Caki2 (cell line): ENCODE measurements at regions not wholly inside any gene's neighbourhood (a gene's known extent, or its start where the extent isn't known, plus 50 kb on each side); places are given as distances from the start of the nearest gene placed in this dataset.
"Not testable (repeated sequence)": the region's sequence is repeated elsewhere in the genome, so short reads cannot be mapped to it uniquely, and the experiment has no call there.

Experiments used
- DNase-seq: peaks from one replicate; pipeline ENCODE4 v3.0.0-alpha.2; 2015; ENCODE audit warnings: low read depth
- in situ Hi-C: cut with HindIII; loops from 2 replicates; pipeline ENCODE4 v1.10.0; 2016; ENCODE audit warnings: low sequenced_read_pairs, low pct_unique_long_range_greater_than_20kb, mixed read lengths

DNA sequence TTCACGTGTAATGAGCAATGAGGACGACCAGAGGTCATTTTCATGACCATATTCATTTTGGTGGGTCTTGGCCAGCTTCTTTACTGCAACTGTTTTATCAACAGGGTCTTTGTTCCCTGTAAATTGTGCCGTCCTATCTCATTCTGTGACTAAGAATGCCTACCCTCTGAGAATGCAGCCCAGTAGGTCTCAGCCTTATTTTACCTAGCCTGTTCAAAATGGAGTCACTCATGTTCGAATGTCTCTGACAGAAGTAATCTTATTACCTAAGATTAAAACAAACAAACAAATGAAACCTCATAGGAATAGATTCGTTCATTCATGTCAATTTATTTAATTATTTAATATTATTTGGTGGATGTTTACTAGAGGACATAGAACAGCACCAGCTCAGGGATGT is 714.8 kb downstream of the ADCYAP1 start:
- in situ Hi-C loops = no loop called here
- no peak for DNase-seq

DNA sequence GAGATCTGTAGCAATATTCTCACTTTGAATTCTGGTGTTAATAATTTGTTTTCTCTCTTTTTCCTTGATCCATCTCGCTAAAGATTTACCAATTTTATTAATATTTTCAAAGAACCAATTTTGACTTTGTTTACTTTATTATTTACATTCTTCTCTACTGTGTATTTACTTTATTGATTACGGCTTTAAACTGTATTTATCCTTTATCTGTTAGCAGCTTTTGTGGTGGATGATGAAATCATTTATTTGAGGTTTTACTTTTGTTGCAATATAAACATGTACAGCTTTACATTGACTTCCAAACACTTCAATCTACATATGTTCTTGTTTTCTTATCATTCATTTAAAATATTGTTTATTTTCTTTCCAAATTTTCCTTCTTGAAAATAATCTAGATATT is 719.9 kb downstream of the ADCYAP1 start:
- in situ Hi-C loops = no loop called here
- DNase-seq = no peak

DNA sequence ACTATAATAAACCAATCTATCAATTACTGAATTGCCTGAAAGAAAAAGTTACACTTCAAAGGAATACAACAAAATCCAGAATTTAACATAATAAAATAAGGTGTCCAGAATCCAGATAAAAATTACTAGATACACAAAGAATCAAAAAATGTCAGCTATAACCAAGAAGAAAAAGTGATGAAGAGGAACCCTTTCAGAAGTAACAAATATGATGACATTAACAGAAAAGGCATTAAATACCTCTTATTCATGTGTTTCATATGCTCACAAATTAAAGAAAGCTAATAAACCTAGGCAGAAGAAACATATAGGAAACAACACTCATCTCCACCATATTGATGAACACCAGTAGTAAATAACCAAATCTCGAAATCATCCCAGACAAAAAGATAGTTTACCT is 722.8 kb downstream of the ADCYAP1 start:
- no peak for DNase-seq
- in situ Hi-C loops = no loop called here

DNA sequence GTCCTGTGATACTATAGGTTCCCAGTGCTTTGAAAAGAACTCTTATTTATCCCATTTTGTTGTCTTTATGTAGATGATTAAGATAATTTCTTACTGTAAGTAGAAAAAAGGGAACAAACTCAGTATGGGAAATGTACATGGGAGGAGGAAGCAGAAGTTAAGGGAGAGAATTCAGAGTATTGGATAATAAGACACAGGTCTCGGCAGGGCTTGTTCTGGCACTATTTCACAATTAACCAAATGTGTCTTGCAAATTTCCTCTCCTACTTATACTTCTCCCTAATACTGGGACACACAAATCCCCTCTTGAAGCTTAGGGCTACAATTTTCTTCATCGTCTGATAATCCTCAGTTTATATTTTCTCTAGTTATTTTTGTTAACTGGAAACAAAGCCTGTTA is 744.0 kb downstream of the ADCYAP1 start:
- in situ Hi-C loops = no loop called here
- DNase-seq = no peak

DNA sequence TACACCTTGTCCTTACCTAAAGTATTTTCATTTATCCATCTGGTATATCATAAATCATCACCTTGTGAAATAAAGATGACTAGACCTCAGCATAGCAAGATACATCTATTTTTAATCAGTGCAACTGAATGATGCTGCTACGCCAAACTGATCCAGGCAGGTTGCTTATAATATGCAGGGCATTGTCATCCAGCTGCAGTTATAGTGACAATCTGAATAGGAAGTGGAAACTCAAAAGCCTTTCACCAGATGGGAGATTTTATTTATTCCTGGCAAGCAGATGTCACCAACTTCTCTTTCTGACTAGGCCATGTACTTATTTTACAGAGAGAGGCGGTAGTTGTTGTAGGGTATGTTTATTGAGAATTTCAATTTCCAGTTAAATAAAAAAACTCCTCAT is 747.3 kb downstream of the ADCYAP1 start:
- in situ Hi-C loops = no loop called here
- DNase-seq = no peak

DNA sequence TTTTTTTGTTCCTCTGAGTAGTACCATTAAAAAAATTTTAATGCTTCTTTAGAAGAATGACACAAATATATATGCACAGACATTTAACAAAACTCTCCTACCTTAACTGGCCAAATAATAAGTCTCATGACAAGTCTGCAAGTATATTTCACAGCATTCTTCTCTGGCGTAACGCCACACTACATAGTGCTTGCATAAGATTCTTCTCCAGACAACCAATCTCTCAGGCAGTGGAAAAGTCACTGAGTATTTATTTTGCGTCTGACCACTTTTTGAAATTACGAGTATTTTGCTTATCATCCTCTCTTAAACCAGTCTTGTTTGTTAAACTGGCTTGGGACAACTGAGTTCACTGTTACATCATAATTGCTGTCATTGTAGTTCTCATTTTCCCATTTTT is 749.2 kb downstream of the ADCYAP1 start:
- no peak for DNase-seq
- in situ Hi-C loops = no loop called here

DNA sequence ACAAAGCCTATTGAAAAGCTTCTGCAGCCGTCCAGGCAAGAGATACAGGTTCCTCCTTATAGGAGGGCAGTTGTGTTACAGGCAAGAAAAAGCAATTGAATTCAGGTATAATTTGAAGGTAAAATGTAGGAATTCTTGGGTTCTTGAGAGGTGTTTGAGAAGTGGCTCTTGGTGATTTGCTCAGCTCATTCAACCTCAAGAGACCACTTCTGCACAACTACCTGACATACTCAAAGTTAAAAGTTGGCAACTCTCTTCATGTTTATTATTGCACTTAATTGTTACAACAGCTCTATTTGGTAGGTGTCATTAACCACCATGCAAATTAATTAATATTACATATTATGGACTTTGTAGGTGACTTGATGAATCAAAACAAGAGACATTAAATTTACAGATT is 753.2 kb downstream of the ADCYAP1 start:
- no peak for DNase-seq
- in situ Hi-C loops = no loop called here

DNA sequence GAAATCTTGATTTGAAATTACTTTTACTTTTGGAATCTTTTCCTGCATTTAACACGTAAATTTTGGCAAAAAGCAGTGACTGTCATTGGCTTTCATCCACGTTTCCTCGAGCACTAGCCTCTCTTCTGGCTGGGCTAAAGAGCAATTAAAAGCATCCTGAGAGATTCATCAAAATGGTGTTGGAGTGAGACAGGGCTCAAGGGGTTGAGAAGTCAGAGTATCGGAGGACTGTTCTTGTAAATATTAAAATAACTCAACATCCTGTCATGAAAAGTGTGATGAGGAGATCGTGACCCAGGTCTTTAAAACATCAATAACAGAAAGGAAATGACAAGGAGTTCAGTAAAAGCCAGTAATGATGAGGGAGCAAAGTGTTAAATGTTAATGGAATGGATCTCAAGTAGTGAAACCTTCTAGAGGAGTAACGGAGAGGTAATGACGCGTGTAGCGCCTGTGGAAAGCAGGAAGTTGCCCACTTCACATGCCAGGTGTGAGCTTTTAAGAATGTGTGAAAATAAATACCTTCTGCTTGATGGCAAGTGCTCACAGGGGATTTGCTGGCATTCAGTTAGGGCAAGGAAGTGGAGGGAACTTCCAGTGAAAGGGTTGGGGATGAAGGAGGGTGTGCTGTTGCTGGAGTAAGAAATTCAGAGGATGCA is 754.4 kb downstream of the ADCYAP1 start:
- no peak for DNase-seq
- in situ Hi-C loops = no loop called here

DNA sequence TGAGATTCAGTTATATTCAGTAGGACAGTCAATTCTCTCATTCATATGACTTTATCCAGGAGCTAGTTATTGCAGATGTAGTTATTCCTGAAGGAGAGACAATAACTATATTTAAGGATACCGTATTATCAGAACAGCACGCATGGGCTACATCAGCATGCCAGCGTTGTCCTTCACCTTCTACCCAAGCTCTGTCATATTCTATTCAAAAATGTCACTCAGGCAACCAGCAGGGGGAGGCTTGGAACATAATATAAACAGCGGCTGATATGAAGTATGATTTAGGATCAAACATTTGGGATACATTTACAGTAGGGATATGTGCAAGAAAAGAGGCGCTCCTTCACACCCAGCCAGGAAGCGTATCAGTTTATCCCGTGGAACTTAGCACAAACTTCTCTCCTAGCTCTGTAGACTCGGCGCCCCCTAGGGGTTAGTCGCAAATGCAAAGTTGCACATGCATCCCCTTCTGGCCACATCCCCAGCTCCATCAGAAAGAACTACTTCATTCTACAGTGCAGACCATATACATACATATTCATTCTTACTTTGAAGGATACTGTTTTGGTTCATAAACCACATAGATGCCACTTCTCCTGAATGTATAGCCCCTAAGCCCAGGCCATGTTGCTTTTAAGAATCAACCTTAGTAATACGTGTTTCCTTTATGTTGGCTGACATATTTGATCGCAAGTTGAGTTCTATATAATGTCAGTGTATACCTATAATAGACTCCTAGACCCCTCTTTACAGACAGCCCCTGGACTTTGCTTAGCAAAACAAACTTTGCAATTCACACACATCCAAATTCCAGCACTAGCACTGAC is 759.4 kb downstream of the ADCYAP1 start:
- in situ Hi-C loops = no loop called here

DNA sequence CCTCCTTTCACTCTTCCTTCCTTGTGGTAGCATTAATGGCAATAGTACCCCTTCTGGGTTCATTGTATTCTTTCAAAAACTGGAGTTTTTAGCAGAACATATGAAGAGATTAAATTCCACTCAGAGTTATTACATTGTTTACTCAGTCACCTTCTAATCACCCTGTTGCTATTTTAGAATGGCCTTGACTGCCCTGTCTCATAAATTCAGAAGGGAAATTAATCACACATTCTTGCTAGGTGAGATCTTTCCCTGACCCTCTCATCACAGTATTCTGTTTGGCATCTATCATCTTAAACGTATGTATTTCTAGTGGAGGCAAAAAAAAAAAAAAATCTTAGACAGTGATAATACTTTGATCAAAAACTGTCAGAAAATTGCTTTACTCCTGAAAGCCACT is 760.4 kb downstream of the ADCYAP1 start:
- in situ Hi-C loops = no loop called here
- no peak for DNase-seq

More for the DNA sequence above, 759.4 kb downstream of the ADCYAP1 start:
- DNase-seq = peak; percentile 25

DNA sequence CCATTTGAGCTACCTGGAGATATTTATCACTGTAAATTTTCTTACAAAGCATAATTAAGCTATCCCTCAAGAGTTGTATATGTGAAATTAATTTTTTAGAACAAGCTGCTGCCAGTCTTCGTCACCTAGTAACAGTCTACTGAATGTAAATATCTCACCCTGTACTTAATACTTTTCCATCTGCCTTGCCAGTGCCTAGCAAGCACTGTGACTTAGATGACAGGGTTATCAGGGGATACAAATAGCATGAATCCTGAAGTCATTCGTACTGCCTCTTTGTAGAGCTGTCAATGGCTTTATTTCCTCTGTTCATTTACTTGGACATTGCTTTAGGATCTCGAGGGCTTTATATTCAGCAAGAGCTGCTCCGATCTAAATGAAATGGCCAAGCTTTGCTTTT is 763.6 kb downstream of the ADCYAP1 start:
- in situ Hi-C loops = no loop called here
- DNase-seq = no peak

DNA sequence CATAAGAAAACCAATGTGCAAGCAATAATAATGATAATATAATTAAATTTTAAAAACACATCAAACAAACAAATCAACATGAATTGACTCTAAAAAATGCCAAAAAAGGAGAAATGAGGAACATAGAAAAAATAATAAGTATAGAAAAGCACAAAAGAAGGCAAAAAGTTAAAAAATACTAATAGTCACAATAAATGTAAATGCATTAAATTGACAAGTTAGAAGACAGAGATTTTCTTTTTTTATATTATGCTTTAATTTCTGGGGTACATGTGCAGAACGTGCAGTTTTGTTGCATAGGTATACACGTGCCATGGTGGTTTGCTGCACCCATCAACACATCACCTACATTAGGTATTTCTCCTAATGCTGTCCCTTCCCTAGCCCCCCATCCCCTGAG is 767.0 kb downstream of the ADCYAP1 start:
- in situ Hi-C loops = not testable (repeated sequence)

DNA sequence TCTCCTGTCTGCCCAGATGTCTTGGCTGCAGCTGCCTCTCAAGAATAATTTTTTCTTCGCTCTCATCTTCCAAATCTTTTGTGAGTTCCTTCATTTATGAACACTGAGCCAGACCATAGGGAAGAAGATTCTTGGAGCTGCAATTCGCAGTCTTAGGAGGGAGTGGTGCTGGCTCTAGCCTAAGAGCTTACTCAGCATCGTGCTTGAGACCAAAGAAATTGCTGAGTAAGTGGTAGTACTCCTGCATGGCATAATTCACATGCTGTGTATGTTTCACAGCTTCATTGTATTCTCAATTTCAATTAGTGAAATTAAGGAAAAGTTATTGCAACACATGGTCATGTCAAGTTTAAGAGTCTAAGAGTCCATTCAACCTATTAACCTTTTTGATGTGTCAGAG is 771.7 kb downstream of the ADCYAP1 start:
- no peak for DNase-seq
- in situ Hi-C loops = no loop called here

More for the DNA sequence above, 767.0 kb downstream of the ADCYAP1 start:
- not testable (repeated sequence) for DNase-seq

DNA sequence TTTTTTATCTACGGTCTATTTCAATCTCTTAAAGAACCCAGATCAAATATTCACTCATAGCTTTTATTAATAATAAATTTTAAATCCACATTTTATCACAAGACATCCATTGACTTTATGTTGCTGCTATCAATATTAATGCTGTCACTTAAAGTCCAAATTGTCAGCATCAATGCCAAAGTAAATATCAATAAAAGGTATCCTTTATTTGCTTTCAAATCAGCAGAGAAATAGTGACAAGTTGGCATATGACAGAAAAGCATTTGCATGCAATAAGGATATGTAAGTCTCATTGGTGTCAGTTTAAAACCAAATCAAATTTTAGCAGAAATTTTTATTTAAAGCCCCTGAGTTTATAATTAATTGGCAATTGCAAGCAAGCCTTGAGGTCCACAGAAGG is 775.4 kb downstream of the ADCYAP1 start:
- in situ Hi-C loops = no loop called here
- no peak for DNase-seq

DNA sequence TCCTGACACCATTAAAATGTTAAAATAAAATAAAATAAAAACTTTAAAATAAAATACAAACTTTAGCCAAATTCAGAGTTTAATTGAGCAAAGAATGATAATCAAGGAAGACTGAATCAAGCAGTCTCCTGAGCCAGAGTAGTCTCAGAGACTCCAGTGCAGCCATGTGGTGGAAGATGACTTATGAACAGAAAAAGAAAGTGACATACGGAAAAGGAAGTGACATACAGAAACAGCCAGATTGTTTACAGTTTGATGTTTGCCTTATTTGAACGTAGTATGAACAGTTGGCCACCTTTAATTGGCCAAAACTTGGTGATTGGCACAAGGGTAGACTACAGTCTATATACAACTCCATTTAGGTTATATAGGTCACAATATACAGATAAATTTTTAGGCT is 787.2 kb downstream of the ADCYAP1 start:
- in situ Hi-C loops = no loop called here
- no peak for DNase-seq

DNA sequence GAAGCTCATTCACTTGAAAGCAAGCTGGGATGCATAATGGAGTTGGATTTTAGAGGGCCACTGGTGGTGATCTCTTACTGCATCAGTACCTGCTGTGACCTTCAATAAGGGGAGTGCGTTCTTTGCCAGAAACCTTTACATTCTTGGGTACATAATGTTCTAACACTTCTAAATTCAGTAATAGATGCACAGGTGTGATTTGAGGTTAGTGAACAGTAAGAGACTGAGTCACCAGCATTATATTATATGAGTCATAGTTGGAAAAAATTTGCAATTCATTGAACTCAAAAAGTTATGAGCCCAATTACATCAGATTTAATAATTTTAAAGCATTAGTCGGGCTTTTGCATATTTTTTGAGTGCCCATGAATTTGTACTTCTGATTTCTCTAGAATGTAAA is 803.3 kb downstream of the ADCYAP1 start:
- in situ Hi-C loops = no loop called here
- DNase-seq = no peak

DNA sequence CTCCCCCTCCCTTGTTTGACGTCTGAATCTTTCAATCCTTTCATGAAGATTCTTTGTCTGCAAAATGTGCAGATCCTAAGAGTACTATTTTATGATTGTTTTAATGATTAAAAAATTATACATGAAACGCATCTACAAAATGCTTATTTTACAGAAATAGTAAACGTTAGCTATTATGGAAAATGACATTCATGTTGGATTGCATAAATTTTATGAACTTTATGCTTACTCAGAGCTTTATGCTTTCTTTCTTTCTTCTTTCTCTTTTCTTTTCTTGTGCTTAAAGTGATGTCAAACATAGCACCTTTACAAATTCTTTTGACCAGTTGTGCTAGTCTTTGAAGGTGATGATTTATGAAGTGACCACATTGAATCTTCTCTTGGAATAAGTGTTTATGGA is 805.4 kb downstream of the ADCYAP1 start:
- in situ Hi-C loops = no loop called here
- DNase-seq = no peak

DNA sequence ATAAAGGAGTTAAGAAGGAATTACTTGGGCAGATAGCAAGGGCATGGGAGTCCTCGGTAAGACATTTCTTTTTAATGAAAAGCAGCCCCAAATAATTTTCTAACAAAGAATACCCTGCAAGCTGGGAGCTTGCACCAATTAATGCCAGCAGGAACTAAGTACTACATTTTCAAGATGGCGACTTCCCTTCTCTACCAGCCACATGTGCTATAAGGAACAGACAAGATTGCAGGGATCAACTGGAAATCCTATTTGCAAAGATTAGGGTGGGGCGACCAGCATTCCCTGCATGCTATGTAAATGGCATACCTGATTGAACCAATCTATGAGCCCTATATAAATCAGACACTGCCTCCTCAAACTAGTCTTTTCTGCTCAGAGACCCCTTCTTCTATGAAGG is 827.5 kb downstream of the ADCYAP1 start:
- no peak for DNase-seq
- in situ Hi-C loops = no loop called here

DNA sequence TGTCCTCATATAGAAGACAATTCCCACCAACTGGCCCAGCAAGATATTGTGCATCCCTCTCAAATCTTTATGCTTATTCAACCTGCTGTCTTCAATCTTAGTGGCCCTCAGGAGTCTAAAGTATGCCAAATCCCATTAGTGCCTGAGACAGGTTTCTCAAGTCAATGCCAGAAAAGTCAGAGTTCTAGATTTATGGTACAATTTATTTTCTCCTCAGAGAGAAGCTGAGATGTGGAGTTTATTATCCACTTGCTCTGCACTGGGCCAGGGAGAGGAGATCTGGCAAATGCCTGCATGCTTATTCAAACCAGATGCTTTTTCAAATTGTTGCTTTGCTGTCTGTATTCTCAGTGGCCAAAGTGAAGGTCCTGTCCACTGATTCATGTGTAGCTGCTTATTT is 825.2 kb downstream of the METTL4 start:
- in situ Hi-C loops = no loop called here
- DNase-seq = no peak

DNA sequence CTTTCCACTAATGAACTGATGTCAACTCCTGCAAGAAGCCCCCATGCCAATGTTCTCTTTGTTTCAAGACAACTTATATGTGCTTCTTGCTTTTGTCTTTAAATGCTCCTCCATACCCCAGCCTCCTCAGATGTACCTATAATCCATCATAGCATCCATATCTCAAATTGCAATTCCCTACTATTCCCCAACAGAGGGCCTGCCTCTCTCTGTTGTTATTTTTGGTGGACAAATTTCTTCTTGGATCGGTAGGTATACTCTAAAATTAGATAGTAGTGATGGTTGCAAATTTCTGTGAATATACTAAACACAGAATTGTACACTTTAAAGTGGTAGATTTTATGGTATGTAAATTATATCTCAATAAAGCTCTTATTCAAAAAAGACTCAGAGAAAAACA is 820.1 kb downstream of the METTL4 start:
- in situ Hi-C loops = no loop called here
- DNase-seq = no peak
